ENCODE measurements at regions not wholly inside any gene's neighbourhood (a gene's known extent, or its start where the extent isn't known, plus 50 kb on each side); places are given as distances from the start of the nearest gene placed in this dataset.

DNA sequence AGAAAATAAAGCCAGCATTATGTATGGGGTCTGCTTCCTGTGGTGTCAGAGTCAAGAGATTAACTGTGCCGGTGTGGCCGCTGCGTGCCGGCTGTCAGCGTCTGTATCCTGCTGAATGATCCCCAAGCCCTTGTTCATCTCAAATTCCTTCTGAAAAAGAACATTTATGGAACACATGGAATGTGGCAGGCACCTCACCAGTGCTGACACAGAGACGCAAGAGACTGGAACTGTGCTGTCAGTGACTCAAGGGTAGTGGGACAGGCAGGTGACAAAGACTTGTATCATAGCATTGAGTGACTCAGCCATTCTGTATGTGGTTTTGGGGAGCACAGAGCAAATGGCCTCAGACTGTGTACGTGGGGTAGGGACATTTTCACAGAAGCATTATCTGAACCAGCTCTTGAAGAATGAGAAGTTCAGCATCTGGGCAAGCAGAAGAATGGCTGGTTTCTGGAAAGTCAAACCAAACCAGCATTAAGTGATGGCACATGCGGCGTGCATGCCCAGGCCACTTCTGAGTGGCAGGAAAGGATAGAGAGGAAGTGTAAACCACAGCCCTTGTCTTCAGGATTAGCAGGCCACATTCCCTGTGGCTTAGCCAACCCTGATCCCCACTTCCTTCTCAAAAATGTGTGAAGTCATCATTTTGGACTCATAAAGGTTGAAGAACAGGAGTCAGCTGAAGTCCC lies 54.0 kb upstream of the IRS2 start:
- TF ChIP-seq, protein P1, sequence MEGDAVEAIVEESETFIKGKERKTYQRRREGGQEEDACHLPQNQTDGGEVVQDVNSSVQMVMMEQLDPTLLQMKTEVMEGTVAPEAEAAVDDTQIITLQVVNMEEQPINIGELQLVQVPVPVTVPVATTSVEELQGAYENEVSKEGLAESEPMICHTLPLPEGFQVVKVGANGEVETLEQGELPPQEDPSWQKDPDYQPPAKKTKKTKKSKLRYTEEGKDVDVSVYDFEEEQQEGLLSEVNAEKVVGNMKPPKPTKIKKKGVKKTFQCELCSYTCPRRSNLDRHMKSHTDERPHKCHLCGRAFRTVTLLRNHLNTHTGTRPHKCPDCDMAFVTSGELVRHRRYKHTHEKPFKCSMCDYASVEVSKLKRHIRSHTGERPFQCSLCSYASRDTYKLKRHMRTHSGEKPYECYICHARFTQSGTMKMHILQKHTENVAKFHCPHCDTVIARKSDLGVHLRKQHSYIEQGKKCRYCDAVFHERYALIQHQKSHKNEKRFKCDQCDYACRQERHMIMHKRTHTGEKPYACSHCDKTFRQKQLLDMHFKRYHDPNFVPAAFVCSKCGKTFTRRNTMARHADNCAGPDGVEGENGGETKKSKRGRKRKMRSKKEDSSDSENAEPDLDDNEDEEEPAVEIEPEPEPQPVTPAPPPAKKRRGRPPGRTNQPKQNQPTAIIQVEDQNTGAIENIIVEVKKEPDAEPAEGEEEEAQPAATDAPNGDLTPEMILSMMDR (IDR thresholded peaks at IDR 0.05), result no peak
- TF ChIP-seq POLR2A (IDR thresholded peaks at IDR 0.05), result no peak

All from adrenal gland (tissue), 5 donors.